Upper lobe of left lung (tissue), 6 donors: ENCODE measurements at regions not wholly inside any gene's neighbourhood (a gene's known extent, or its start where the extent isn't known, plus 50 kb on each side); places are given as distances from the start of the nearest gene placed in this dataset.

Experiments
- ATAC-seq, 2 donors: fragments of 200-7000 bp; cut with Tn5 transposase; one replicate each; pipeline ENCODE4 v1.9.1; 2022; ENCODE audit warnings: mild to moderate bottlenecking in 2 of 2, moderate library complexity in 2 of 2; ENCODE audit not compliant: low FRiP score in 2 of 2
- DNase-seq, 2 donors: peaks; one replicate each; pipeline ENCODE4 v3.0.0-alpha.2; 2019 to 2020
- H3K27ac ChIP-seq, 4 donors: fragments of 200-600 bp; sonication (generic); one replicate each; pipeline ENCODE4 v1.5.1; 2016 to 2019
- H3K27me3 ChIP-seq, 4 donors: fragments of 200-600 bp; sonication (generic); one replicate each; pipeline ENCODE4 v1.5.1; 2017 to 2019
- H3K36me3 ChIP-seq, 4 donors: fragments of 200-600 bp; sonication (generic); one replicate each; pipeline ENCODE4 v1.5.1; 2016 to 2019
- H3K4me1 ChIP-seq, 4 donors: fragments of 200-600 bp; sonication (generic); one replicate each; pipeline ENCODE4 v1.5.1; 2018 to 2019
- H3K4me3 ChIP-seq, 4 donors: fragments of 200-600 bp; sonication (generic); one replicate each; pipeline ENCODE4 v1.5.1; 2017 to 2019; ENCODE audit warnings: mild to moderate bottlenecking in 2 of 4, moderate library complexity in 1 of 4
- H3K9me3 ChIP-seq, 4 donors: fragments of 200-600 bp; sonication (generic); one replicate each; pipeline ENCODE4 v1.5.1; 2018 to 2019
- CTCF ChIP-seq, 6 experiments: fragments of 450-650 bp in 4 of 6; fragments of 200-600 bp in 2 of 6; sonication (generic) in 2 of 6; IDR thresholded peaks; one replicate each; pipeline ENCODE4 v1.5.1; 2016 to 2019; ENCODE audit warnings: antibody characterized with exemption in 6 of 6
- EP300 ChIP-seq, 4 donors: sonication (generic); formaldehyde crosslinking; IDR thresholded peaks; one replicate each; pipeline ENCODE4 v1.5.1; 2017; ENCODE audit warnings: antibody characterized with exemption in 4 of 4, control low read depth in 2 of 4
- POLR2A ChIP-seq, 4 donors: fragments of 450-650 bp; IDR thresholded peaks; one replicate each; pipeline ENCODE4 v1.5.1; 2016 to 2017; ENCODE audit warnings: antibody characterized with exemption in 4 of 4, mild to moderate bottlenecking in 2 of 4
- POLR2AphosphoS5 ChIP-seq, 2 donors: sonication (generic); formaldehyde crosslinking; IDR thresholded peaks; one replicate each; pipeline ENCODE4 v1.5.1; 2017; ENCODE audit warnings: antibody characterized with exemption in 2 of 2
- WGBS, 2 donors: methylation state at CpG; one replicate each; pipeline ENCODE4 v1.1.5; 2017 to 2018; 5-methylcytosine and 5-hydroxymethylcytosine counted together
- donor health status: DM: no; HTN: no; CAD: no; lungs with moderate emphysema.
- donor health status: DM: no; HTN: yes; CAD: no; lungs with severe emphysema.

GRCh38 chr17:72258711-72259110 lies 137.9 kb downstream of the SOX9 start:
- ATAC-seq (no peak), DNase-seq (no peak)
- Histone ChIP-seq H3K27ac (no peak overlapping the region), H3K36me3 (no peaks in the 10 kb centered on the region), H3K4me3 (no peak overlapping the region), H3K9me3 (no peaks in the 10 kb centered on the region), H3K27me3 (no peaks in the 10 kb centered on the region), H3K4me1 (no peaks in the 10 kb centered on the region)
- WGBS, 2 donors: 88 to 93% methylated on average over 3 of the region's 3 CpGs
- TF ChIP-seq EP300 (IDR thresholded peaks at IDR 0.05) (no peak), POLR2AphosphoS5 (IDR thresholded peaks at IDR 0.05) (no peak), POLR2A (IDR thresholded peaks at IDR 0.05) (no peak), CTCF (IDR thresholded peaks at IDR 0.05) (no peak)

- DNase-seq (no peak), ATAC-seq (no peak)
- TF ChIP-seq CTCF (IDR thresholded peaks at IDR 0.05) (no peak), POLR2AphosphoS5 (IDR thresholded peaks at IDR 0.05) (no peak), EP300 (IDR thresholded peaks at IDR 0.05) (no peak), POLR2A (IDR thresholded peaks at IDR 0.05) (no peak)
- no peak overlapping the region for H3K4me3 ChIP-seq
- no peaks in the 10 kb centered on the region for H3K36me3 ChIP-seq
- H3K27me3 ChIP-seq: no peaks in the 10 kb centered on the region
- H3K4me1 ChIP-seq: no peaks in the 10 kb centered on the region
- 72 to 78% methylated on average over 6 of the region's 6 CpGs for WGBS, 2 donors
- no peak overlapping the region for H3K27ac ChIP-seq
- H3K9me3 ChIP-seq: no peaks in the 10 kb centered on the region
Observed at GRCh38 chr17:72259922-72260321, 139.1 kb downstream of the SOX9 start.

GRCh38 chr17:72262766-72263165 lies 141.9 kb downstream of the SOX9 start:
- no peak overlapping the region for H3K4me3 ChIP-seq
- H3K4me1 ChIP-seq: no peaks in the 10 kb centered on the region
- H3K27ac ChIP-seq: no peak overlapping the region

GRCh38 chr17:72264682-72265405 lies 144.0 kb downstream of the SOX9 start:
- no peaks in the 10 kb centered on the region for H3K27me3 ChIP-seq
- TF ChIP-seq CTCF (IDR thresholded peaks at IDR 0.05) (no peak), POLR2AphosphoS5 (IDR thresholded peaks at IDR 0.05) (no peak), EP300 (IDR thresholded peaks at IDR 0.05) (no peak), POLR2A (IDR thresholded peaks at IDR 0.05) (no peak)
- WGBS, 2 donors: 83 to 91% methylated on average over 4 of the region's 4 CpGs
- H3K36me3 ChIP-seq: no peaks in the 10 kb centered on the region
- H3K4me1 ChIP-seq: no peaks in the 10 kb centered on the region
- ATAC-seq (no peak), DNase-seq (no peak)
- H3K27ac ChIP-seq: no peak overlapping the region
- H3K4me3 ChIP-seq: no peak overlapping the region
- H3K9me3 ChIP-seq: no peaks in the 10 kb centered on the region

More at GRCh38 chr17:72262766-72263165, 141.9 kb downstream of the SOX9 start:
- Histone ChIP-seq H3K27me3 (no peaks in the 10 kb centered on the region), H3K9me3 (no peaks in the 10 kb centered on the region), H3K36me3 (no peaks in the 10 kb centered on the region)
- ATAC-seq (no peak), DNase-seq (no peak)
- TF ChIP-seq CTCF (IDR thresholded peaks at IDR 0.05) (no peak), POLR2A (IDR thresholded peaks at IDR 0.05) (no peak), EP300 (IDR thresholded peaks at IDR 0.05) (no peak), POLR2AphosphoS5 (IDR thresholded peaks at IDR 0.05) (no peak)
